HG03439 (cell line): ENCODE measurements at regions not wholly inside any gene's neighbourhood (a gene's known extent, or its start where the extent isn't known, plus 50 kb on each side); places are given as distances from the start of the nearest gene placed in this dataset.

Experiments
- ATAC-seq: cut with Tn5 transposase; IDR thresholded peaks from one replicate; pipeline ENCODE4 v1.9.1; 2021; ENCODE audit warnings: mild to moderate bottlenecking, moderate library complexity; ENCODE audit not compliant: unreplicated experiment

- peak; percentile 66 for ATAC-seq
Measured at GRCh38 chrX:20527558-20528011, 260.9 kb upstream of the RPS6KA3 start.

DNA sequence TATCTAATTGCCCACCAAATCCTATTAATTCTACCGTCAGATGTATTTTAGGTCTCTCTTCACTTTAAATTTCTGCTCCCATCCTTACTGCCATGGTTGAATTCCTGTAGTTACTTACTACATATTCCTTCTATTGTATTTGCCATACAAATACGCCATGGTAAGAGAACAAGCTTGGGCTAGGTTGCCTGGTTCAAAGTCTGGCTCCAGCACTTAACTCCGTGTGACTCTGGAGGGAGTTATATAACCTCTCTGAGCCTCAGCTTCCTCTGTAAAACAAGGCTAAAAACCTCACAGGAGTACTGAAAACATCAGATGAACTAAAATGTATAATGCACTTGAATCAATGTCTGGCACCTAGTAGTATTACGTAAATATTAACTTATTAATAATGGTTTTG, 260.3 kb upstream of the RPS6KA3 start:
- no peak for ATAC-seq

GRCh38 chrX:20523626-20524312, 257.1 kb upstream of the RPS6KA3 start:
- no peak for ATAC-seq

DNA sequence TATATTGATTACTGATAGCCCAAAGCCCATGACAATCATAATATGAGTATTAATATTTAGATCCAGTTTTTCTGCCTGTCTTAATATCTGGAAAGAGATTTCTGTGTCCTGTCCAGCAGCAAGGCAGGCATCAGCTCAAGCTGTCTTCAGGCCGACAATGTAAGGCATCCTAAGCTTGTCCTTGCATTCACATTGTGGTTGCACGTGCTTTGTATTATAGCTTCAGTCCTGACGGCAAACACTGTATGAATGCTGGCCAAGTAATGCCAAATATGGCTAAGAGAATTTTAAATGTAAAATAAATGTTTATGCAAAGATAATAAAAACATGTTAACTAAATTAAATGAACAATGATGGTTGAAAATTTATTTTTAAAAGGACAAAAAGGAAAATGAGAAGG, 255.7 kb upstream of the RPS6KA3 start:
- ATAC-seq = no peak

- ATAC-seq = no peak
Measured at GRCh38 chrX:20521222-20521621, 254.5 kb upstream of the RPS6KA3 start.

DNA sequence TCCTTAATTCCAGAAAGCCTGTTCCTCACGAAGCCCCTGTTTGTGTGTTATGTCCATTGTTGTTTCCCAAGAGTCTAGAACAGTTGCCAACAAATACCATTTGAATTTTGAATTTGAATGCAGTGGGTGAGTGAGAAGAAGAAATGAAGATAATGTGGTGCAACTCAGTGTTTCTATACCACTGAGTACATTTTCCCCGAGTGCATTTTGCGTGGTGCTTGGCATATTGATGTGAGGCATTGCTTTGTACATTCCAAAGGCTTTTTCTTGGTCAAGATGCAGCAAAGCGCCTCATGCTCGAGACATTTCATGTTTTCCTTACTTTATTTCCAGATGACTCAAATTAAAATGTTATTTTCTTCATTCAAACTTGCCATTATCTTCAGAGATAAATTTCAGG, 253.1 kb upstream of the RPS6KA3 start:
- ATAC-seq = no peak

- no peak for ATAC-seq
Measured at GRCh38 chrX:20519146-20519545, 252.4 kb upstream of the RPS6KA3 start.

DNA sequence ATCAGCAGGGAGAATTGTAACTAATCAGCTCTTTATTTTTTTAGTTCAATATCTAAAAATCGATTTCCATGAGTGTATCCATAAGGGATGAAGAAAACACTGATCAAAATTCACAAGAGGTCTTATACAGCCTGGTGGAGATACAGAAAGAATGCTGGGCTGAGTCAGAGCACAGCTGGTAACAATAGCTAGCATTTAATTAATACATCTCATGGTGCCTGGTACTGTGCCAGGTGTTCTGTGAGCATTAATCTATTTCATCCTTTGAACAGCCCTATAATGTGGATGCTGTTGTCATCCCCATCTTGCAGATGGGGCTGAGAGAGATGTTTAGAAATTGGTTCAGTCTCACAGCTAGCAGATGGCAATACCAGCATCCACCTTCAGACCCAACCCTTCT, 250.9 kb upstream of the RPS6KA3 start:
- no peak for ATAC-seq

DNA sequence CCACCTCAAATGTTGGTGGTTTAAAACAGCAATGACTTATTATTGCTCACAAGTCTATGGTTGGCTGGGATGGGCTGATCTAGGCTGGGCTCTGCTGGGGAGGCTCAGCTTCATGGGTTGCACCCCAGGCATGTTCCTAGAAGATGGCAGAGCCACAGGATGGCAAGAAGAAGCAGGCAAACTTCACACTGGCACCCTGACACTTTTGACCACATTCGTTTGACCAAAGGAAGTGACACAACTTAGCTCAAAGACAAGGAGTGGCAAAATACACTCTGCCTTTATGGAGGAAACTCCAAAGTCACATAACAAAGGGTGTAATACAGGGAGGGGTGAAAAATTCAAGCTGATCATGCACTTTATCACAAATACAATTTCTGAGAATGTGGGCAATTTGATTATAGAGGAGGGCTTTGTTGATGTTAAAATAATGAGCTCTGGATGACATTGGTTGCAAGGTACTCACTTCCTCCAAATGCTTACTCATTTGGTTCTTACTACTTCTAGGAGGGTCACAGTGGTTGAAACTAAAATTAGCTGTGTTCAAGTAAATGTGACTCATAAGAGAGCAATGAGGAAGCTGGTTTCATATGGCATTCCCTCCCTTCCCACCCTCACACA, 249.2 kb upstream of the RPS6KA3 start:
- peak; percentile 99 for ATAC-seq

DNA sequence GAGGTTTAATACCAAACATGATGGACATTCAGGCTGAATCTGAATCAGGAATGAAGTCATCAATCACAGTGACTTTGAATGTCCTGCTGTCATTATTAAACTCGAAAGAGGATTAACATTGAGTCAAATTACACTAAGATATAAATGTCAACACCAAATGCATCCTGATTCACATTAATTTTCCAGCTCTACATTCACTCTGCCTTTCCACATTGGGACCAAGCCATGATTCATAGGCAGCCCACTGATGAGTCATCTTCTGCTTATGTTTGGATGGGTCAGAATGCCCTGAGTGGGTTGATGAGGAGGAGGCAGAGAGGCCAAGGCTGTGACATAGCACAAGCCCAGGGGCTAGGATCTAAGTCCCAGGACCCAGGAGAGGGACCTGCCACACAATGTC, 247.6 kb upstream of the RPS6KA3 start:
- ATAC-seq = no peak

DNA sequence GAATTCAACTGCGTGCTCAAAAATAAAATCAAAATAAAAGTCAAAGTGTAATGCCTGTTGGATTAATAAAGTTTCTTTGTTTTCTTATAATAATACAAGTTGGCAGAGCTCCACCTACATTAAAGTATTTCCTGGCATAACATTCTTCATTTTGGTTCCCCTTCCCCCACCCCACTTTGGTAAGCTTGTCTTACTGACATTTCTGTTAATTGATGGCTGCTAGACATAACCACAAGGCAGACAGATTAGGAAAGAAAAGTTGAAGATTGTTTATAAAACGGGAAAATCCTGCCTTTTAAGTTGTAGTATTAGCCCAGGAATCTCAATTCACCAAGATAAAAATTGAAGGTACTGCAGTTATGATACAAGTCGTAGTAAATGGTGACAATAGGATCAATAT, 246.5 kb upstream of the RPS6KA3 start:
- no peak for ATAC-seq

- no peak for ATAC-seq
Measured at GRCh38 chrX:20511792-20512191, 245.1 kb upstream of the RPS6KA3 start.

- ATAC-seq = no peak
Measured at GRCh38 chrX:20507901-20508620, 241.4 kb upstream of the RPS6KA3 start.

DNA sequence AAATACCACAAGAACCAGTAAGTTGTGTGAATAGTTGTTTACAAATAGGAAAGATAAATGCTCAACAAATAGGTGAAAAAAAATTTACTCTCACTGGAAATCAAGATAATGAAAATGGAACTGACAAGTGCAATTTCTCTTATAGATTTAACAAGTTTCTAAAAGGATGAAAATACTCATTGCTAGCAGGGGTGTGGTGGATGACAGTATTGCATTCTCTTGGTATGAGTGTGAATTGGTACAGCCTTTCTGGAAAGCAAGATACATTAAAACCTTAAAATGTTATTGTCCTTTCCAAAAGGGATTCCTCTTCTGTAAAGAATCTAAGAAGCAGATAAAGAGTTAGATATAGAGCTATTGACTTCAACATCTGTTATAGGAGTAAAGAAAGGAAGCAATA, 240.0 kb upstream of the RPS6KA3 start:
- no peak for ATAC-seq

DNA sequence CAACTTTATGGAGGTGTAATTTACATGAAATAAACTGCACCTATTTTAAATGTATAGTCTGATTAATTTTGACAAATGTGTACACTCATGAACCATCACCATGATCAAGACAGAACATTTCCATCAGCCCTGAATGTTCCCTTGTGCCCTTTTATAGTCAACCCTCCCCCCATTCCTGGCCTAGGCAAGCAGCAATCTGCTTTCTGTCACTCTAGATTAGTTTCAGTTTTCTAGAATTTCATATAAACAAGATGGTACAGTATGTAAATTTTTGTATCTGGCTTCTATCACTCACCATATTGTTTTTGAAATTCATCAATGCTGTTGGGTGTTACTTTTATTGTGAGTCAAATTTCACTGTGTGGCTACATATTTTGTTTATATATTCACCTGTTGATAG, 234.2 kb upstream of the RPS6KA3 start:
- no peak for ATAC-seq

- no peak for ATAC-seq
Measured at GRCh38 chrX:20500171-20500865, 233.6 kb upstream of the RPS6KA3 start.

- ATAC-seq = no peak
Measured at GRCh38 chrX:20499763-20500162, 233.1 kb upstream of the RPS6KA3 start.

- ATAC-seq = no peak
Measured at GRCh38 chrX:20498851-20499635, 232.3 kb upstream of the RPS6KA3 start.

DNA sequence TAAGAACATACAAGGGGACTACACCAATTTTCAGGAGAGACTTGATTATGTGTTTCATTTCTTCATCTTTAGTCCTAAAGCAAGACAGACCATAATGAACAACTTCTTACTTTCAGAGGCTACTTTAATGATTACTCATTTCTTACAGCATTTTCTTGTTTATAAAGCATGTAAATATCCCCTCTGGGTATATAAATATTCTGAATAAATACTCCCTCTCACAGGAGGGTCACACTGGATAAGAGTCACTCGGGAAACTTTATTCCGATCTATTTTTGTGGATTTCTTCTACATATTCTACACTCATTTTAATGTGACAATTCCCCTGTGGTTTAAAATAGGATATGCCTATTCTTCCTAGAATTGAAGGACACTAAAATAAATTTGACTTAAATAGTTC, 228.9 kb upstream of the RPS6KA3 start:
- ATAC-seq = no peak

DNA sequence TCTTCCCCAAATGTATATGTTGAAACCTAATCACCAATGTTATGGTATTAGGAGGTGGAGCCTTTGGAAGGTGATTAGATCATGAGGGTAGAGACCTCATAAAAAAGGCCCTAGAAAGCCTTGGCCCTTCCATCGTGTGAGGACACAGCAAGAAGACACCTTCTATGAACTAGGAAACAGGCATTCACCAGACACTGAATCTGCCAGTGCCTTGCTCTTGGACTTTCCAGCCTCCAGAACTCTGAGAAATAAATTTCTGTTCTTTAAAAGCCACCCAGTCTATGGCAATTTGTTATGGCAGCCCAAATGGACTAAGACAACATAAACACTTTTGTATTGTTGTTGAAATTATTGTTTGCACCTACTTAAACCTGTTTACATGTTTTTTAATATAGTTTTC, 221.8 kb upstream of the RPS6KA3 start:
- ATAC-seq = no peak

- no peak for ATAC-seq
Measured at GRCh38 chrX:20487227-20487626, 220.5 kb upstream of the RPS6KA3 start.
